ENCODE measurements at regions not wholly inside any gene's neighbourhood (a gene's known extent, or its start where the extent isn't known, plus 50 kb on each side); places are given as distances from the start of the nearest gene placed in this dataset.
"Not testable (repeated sequence)": the region's sequence is repeated elsewhere in the genome, so short reads cannot be mapped to it uniquely, and the experiment has no call there.

GRCh38 chr10:2037246-2037645 is 299.9 kb upstream of the ADARB2 start:
- TF ChIP-seq, protein P1, sequence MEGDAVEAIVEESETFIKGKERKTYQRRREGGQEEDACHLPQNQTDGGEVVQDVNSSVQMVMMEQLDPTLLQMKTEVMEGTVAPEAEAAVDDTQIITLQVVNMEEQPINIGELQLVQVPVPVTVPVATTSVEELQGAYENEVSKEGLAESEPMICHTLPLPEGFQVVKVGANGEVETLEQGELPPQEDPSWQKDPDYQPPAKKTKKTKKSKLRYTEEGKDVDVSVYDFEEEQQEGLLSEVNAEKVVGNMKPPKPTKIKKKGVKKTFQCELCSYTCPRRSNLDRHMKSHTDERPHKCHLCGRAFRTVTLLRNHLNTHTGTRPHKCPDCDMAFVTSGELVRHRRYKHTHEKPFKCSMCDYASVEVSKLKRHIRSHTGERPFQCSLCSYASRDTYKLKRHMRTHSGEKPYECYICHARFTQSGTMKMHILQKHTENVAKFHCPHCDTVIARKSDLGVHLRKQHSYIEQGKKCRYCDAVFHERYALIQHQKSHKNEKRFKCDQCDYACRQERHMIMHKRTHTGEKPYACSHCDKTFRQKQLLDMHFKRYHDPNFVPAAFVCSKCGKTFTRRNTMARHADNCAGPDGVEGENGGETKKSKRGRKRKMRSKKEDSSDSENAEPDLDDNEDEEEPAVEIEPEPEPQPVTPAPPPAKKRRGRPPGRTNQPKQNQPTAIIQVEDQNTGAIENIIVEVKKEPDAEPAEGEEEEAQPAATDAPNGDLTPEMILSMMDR (IDR thresholded peaks at IDR 0.05; ENCODE audit: extremely low read depth, low read depth, low read length), result no peak
- H3K9me3 ChIP-seq (ENCODE audit: low read depth, low read length), result peaks cover 3% of the 10 kb centered on the region

DNA sequence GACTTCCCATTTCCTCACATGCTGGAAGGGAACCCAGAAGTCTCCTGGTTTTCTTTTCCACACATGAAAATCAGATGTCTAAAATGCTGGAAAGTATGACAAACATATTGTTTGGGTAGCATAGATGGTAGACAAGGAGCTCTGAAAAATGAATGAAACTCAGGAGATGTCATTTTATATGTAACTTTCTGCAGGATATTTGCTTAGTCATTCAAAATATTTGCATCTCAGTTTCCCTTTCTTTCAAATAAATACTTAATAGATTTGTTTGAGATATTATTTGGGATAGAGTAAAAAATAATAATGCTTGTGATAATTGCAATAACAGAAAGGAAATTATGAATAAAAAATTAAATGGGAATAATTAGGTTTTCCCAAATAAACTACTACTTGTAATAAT is 298.9 kb upstream of the ADARB2 start:
- no peaks in the 10 kb centered on the region for H4K20me1 ChIP-seq (ENCODE audit: insufficient read depth, low read length)

More at GRCh38 chr10:2037246-2037645, 299.9 kb upstream of the ADARB2 start:
- no peak overlapping the region for H2AFZ ChIP-seq (ENCODE audit: low read length)
- H3K27ac ChIP-seq (ENCODE audit: low read depth, low read length), result no peak overlapping the region
- no peaks in the 10 kb centered on the region for H3K36me3 ChIP-seq (ENCODE audit: insufficient read depth, low read length)
- no peak overlapping the region for H3K4me2 ChIP-seq (ENCODE audit: insufficient read depth, low read length)
- H3K79me2 ChIP-seq (ENCODE audit: insufficient read depth, low read length), result no peaks in the 10 kb centered on the region
- H3K27me3 ChIP-seq (ENCODE audit: insufficient read depth, low read length), result no peaks in the 10 kb centered on the region
- H3K4me3 ChIP-seq (ENCODE audit: insufficient read depth, low read length), result no peak overlapping the region
- DNase-seq (ENCODE audit: insufficient read length, low spot score, missing footprints), result no peak
- no peaks in the 10 kb centered on the region for H3K4me1 ChIP-seq (ENCODE audit: insufficient read depth, low read length)
- H4K20me1 ChIP-seq (ENCODE audit: insufficient read depth, low read length), result no peaks in the 10 kb centered on the region

GRCh38 chr10:2030046-2030445 is 292.7 kb upstream of the ADARB2 start:
- no peak overlapping the region for H3K4me2 ChIP-seq (ENCODE audit: insufficient read depth, low read length)
- TF ChIP-seq, protein P1 (IDR thresholded peaks at IDR 0.05; ENCODE audit: extremely low read depth, low read depth, low read length), result no peak
- H3K27ac ChIP-seq (ENCODE audit: low read depth, low read length), result no peak overlapping the region
- H3K4me1 ChIP-seq (ENCODE audit: insufficient read depth, low read length), result no peaks in the 10 kb centered on the region
- no peaks in the 10 kb centered on the region for H4K20me1 ChIP-seq (ENCODE audit: insufficient read depth, low read length)
- no peak for DNase-seq (ENCODE audit: insufficient read length, low spot score, missing footprints)
- no peaks in the 10 kb centered on the region for H3K27me3 ChIP-seq (ENCODE audit: insufficient read depth, low read length)
- no peak overlapping the region for H2AFZ ChIP-seq (ENCODE audit: low read length)
- no peaks in the 10 kb centered on the region for H3K36me3 ChIP-seq (ENCODE audit: insufficient read depth, low read length)
- no peak overlapping the region for H3K4me3 ChIP-seq (ENCODE audit: insufficient read depth, low read length)
- no peaks in the 10 kb centered on the region for H3K9me3 ChIP-seq (ENCODE audit: low read depth, low read length)
- H3K79me2 ChIP-seq (ENCODE audit: insufficient read depth, low read length), result no peaks in the 10 kb centered on the region

More for the DNA sequence above, 298.9 kb upstream of the ADARB2 start:
- H3K4me3 ChIP-seq (ENCODE audit: insufficient read depth, low read length), result no peak overlapping the region
- H3K79me2 ChIP-seq (ENCODE audit: insufficient read depth, low read length), result no peaks in the 10 kb centered on the region
- TF ChIP-seq, protein P1 (IDR thresholded peaks at IDR 0.05; ENCODE audit: extremely low read depth, low read depth, low read length), result no peak
- H3K4me2 ChIP-seq (ENCODE audit: insufficient read depth, low read length), result no peak overlapping the region
- no peaks in the 10 kb centered on the region for H3K27me3 ChIP-seq (ENCODE audit: insufficient read depth, low read length)
- H2AFZ ChIP-seq (ENCODE audit: low read length), result no peak overlapping the region
- DNase-seq (ENCODE audit: insufficient read length, low spot score, missing footprints), result no peak
- H3K27ac ChIP-seq (ENCODE audit: low read depth, low read length), result no peak overlapping the region
- H3K4me1 ChIP-seq (ENCODE audit: insufficient read depth, low read length), result no peaks in the 10 kb centered on the region
- peaks cover 3% of the 10 kb centered on the region for H3K9me3 ChIP-seq (ENCODE audit: low read depth, low read length)
- no peaks in the 10 kb centered on the region for H3K36me3 ChIP-seq (ENCODE audit: insufficient read depth, low read length)

- H4K20me1 ChIP-seq (ENCODE audit: insufficient read depth, low read length), result no peaks in the 10 kb centered on the region
- H2AFZ ChIP-seq (ENCODE audit: low read length), result no peak overlapping the region
- TF ChIP-seq, protein P1 (IDR thresholded peaks at IDR 0.05; ENCODE audit: extremely low read depth, low read depth, low read length), result no peak
- no peak overlapping the region for H3K4me3 ChIP-seq (ENCODE audit: insufficient read depth, low read length)
- no peak overlapping the region for H3K27ac ChIP-seq (ENCODE audit: low read depth, low read length)
- DNase-seq (ENCODE audit: insufficient read length, low spot score, missing footprints), result no peak
- H3K4me2 ChIP-seq (ENCODE audit: insufficient read depth, low read length), result no peak overlapping the region
- H3K79me2 ChIP-seq (ENCODE audit: insufficient read depth, low read length), result no peaks in the 10 kb centered on the region
- H3K27me3 ChIP-seq (ENCODE audit: insufficient read depth, low read length), result no peaks in the 10 kb centered on the region
- H3K9me3 ChIP-seq (ENCODE audit: low read depth, low read length), result peaks cover 3% of the 10 kb centered on the region
- H3K4me1 ChIP-seq (ENCODE audit: insufficient read depth, low read length), result no peaks in the 10 kb centered on the region
- H3K36me3 ChIP-seq (ENCODE audit: insufficient read depth, low read length), result no peaks in the 10 kb centered on the region
Measured at GRCh38 chr10:2026936-2027335, 289.6 kb upstream of the ADARB2 start.

- H3K79me2 ChIP-seq (ENCODE audit: insufficient read depth, low read length); H3K9me3 ChIP-seq (ENCODE audit: low read depth, low read length); H3K4me2 ChIP-seq (ENCODE audit: insufficient read depth, low read length); H4K20me1 ChIP-seq (ENCODE audit: insufficient read depth, low read length); H2AFZ ChIP-seq (ENCODE audit: low read length); H3K27ac ChIP-seq (ENCODE audit: low read depth, low read length); H3K36me3 ChIP-seq (ENCODE audit: insufficient read depth, low read length); DNase-seq (ENCODE audit: insufficient read length, low spot score, missing footprints); H3K4me1 ChIP-seq (ENCODE audit: insufficient read depth, low read length); H3K27me3 ChIP-seq (ENCODE audit: insufficient read depth, low read length); H3K4me3 ChIP-seq (ENCODE audit: insufficient read depth, low read length): not testable (repeated sequence)
Measured at GRCh38 chr10:2024750-2025149, 287.4 kb upstream of the ADARB2 start.

Data from osteoblast (primary cell).